ENCODE measurements at regions not wholly inside any gene's neighbourhood (a gene's known extent, or its start where the extent isn't known, plus 50 kb on each side); places are given as distances from the start of the nearest gene placed in this dataset.

GRCh38 chr7:53657586-53657985, 622.2 kb downstream of the POM121L12 start:
- no peak overlapping the region for H3K4me3 Mint-ChIP-seq
- no peaks in the 10 kb centered on the region for H3K4me1 Mint-ChIP-seq (ENCODE audit: low read depth)
- no peaks in the 10 kb centered on the region for H3K36me3 Mint-ChIP-seq (ENCODE audit: low read depth)
- no peaks in the 10 kb centered on the region for H3K27me3 Mint-ChIP-seq (ENCODE audit: low read depth)
- H3K9me3 Mint-ChIP-seq: peaks cover 28% of the 10 kb centered on the region
- no peak overlapping the region for H3K27ac Mint-ChIP-seq

DNA sequence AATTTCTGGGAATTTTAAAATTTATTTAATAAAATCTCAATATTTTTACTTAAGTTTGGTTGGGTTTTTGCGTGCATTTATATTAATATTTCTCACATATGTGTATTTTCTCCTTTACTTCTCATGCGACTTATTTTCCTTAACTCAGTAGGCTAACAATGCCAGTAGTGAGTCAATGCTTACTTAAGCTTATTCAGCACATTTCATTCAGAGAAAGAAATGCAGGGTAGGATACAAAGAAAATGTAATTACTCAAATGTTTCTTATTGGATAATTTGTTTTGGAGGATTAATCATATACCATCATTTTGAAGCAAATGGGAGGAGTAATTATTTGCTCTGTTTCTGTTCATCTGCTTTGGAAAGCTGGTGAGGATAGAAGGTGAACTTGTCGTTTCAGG, 623.5 kb downstream of the POM121L12 start:
- H3K27ac Mint-ChIP-seq: no peak overlapping the region
- H3K36me3 Mint-ChIP-seq (ENCODE audit: low read depth): no peaks in the 10 kb centered on the region
- peaks cover 33% of the 10 kb centered on the region for H3K9me3 Mint-ChIP-seq
- no peaks in the 10 kb centered on the region for H3K27me3 Mint-ChIP-seq (ENCODE audit: low read depth)
- H3K4me3 Mint-ChIP-seq: no peak overlapping the region
- H3K4me1 Mint-ChIP-seq (ENCODE audit: low read depth): no peaks in the 10 kb centered on the region

- no peaks in the 10 kb centered on the region for H3K36me3 Mint-ChIP-seq (ENCODE audit: low read depth)
- H3K4me3 Mint-ChIP-seq: no peak overlapping the region
- H3K4me1 Mint-ChIP-seq (ENCODE audit: low read depth): no peaks in the 10 kb centered on the region
- no peaks in the 10 kb centered on the region for H3K27me3 Mint-ChIP-seq (ENCODE audit: low read depth)
- no peak overlapping the region for H3K27ac Mint-ChIP-seq
- H3K9me3 Mint-ChIP-seq: peaks cover 41% of the 10 kb centered on the region
These were observed 626.3 kb downstream of the POM121L12 start for GRCh38 chr7:53661645-53662217.

- no peak overlapping the region for H3K27ac Mint-ChIP-seq
- no peak overlapping the region for H3K4me3 Mint-ChIP-seq
- peaks cover 36% of the 10 kb centered on the region for H3K9me3 Mint-ChIP-seq
- H3K36me3 Mint-ChIP-seq (ENCODE audit: low read depth): no peaks in the 10 kb centered on the region
- no peaks in the 10 kb centered on the region for H3K4me1 Mint-ChIP-seq (ENCODE audit: low read depth)
- no peaks in the 10 kb centered on the region for H3K27me3 Mint-ChIP-seq (ENCODE audit: low read depth)
These were observed 637.2 kb downstream of the POM121L12 start for GRCh38 chr7:53672681-53673080.

- no peak overlapping the region for H3K4me3 Mint-ChIP-seq
- no peaks in the 10 kb centered on the region for H3K4me1 Mint-ChIP-seq (ENCODE audit: low read depth)
- no peak overlapping the region for H3K27ac Mint-ChIP-seq
- no peaks in the 10 kb centered on the region for H3K27me3 Mint-ChIP-seq (ENCODE audit: low read depth)
- no peaks in the 10 kb centered on the region for H3K36me3 Mint-ChIP-seq (ENCODE audit: low read depth)
- peaks cover 43% of the 10 kb centered on the region for H3K9me3 Mint-ChIP-seq
These were observed 640.4 kb downstream of the POM121L12 start for GRCh38 chr7:53675835-53676234.

GRCh38 chr7:53684693-53685092, 649.3 kb downstream of the POM121L12 start:
- Mint-ChIP-seq H3K4me1 (ENCODE audit: low read depth) (no peaks in the 10 kb centered on the region), H3K9me3 (peaks cover 34% of the 10 kb centered on the region), H3K27ac (no peak overlapping the region), H3K27me3 (ENCODE audit: low read depth) (no peaks in the 10 kb centered on the region), H3K4me3 (no peak overlapping the region), H3K36me3 (ENCODE audit: low read depth) (no peaks in the 10 kb centered on the region)

- Mint-ChIP-seq H3K27me3 (ENCODE audit: low read depth) (no peaks in the 10 kb centered on the region), H3K9me3 (peaks cover 22% of the 10 kb centered on the region), H3K4me1 (ENCODE audit: low read depth) (no peaks in the 10 kb centered on the region), H3K4me3 (no peak overlapping the region), H3K27ac (no peak overlapping the region), H3K36me3 (ENCODE audit: low read depth) (no peaks in the 10 kb centered on the region)
These were observed 655.0 kb downstream of the POM121L12 start for GRCh38 chr7:53690411-53690810.

DNA sequence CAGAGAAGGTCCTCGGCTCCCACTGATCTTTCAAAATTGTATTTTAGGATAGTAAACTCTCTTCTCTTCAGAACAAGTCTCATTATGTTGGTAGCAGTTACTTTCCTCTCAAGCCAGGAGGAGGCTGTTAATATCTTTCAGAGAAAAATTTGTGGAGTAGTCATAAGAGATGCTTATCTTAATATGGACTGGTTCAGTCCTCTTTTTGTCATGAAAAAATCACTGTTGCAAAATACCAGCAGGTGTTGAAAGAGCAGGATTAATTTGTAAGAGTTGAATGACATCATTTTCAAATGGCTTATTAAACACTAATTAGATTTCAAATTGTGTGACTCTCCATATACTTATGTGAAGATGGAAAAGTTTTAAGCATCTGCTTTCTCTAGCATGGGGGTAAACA, 662.5 kb downstream of the POM121L12 start:
- Mint-ChIP-seq H3K27ac (no peak overlapping the region), H3K4me3 (no peak overlapping the region), H3K27me3 (ENCODE audit: low read depth) (no peaks in the 10 kb centered on the region), H3K9me3 (peaks cover 12% of the 10 kb centered on the region), H3K4me1 (ENCODE audit: low read depth) (no peaks in the 10 kb centered on the region), H3K36me3 (ENCODE audit: low read depth) (no peaks in the 10 kb centered on the region)

GRCh38 chr7:53699215-53699837, 663.9 kb downstream of the POM121L12 start:
- H3K27ac Mint-ChIP-seq: no peak overlapping the region

GRCh38 chr7:53719122-53719521, 683.7 kb downstream of the POM121L12 start:
- Mint-ChIP-seq H3K27me3 (ENCODE audit: low read depth) (no peaks in the 10 kb centered on the region), H3K4me1 (ENCODE audit: low read depth) (no peaks in the 10 kb centered on the region), H3K27ac (no peak overlapping the region), H3K4me3 (no peak overlapping the region), H3K9me3 (peaks cover 26% of the 10 kb centered on the region), H3K36me3 (ENCODE audit: low read depth) (no peaks in the 10 kb centered on the region)

More at GRCh38 chr7:53699215-53699837, 663.9 kb downstream of the POM121L12 start:
- H3K9me3 Mint-ChIP-seq: peaks cover 12% of the 10 kb centered on the region
- no peaks in the 10 kb centered on the region for H3K27me3 Mint-ChIP-seq (ENCODE audit: low read depth)
- H3K4me1 Mint-ChIP-seq (ENCODE audit: low read depth): no peaks in the 10 kb centered on the region
- H3K4me3 Mint-ChIP-seq: no peak overlapping the region
- no peaks in the 10 kb centered on the region for H3K36me3 Mint-ChIP-seq (ENCODE audit: low read depth)

GRCh38 chr7:53740971-53741370, 705.5 kb downstream of the POM121L12 start:
- no peak overlapping the region for H3K27ac Mint-ChIP-seq
- no peaks in the 10 kb centered on the region for H3K27me3 Mint-ChIP-seq (ENCODE audit: low read depth)
- H3K9me3 Mint-ChIP-seq: peaks cover 37% of the 10 kb centered on the region
- H3K4me1 Mint-ChIP-seq (ENCODE audit: low read depth): no peaks in the 10 kb centered on the region
- no peaks in the 10 kb centered on the region for H3K36me3 Mint-ChIP-seq (ENCODE audit: low read depth)
- no peak overlapping the region for H3K4me3 Mint-ChIP-seq

GRCh38 chr7:53743697-53744402, 708.4 kb downstream of the POM121L12 start:
- Mint-ChIP-seq H3K36me3 (ENCODE audit: low read depth) (no peaks in the 10 kb centered on the region), H3K9me3 (peaks cover 35% of the 10 kb centered on the region), H3K4me3 (no peak overlapping the region)

GRCh38 chr7:53744403-53744760, 708.9 kb downstream of the POM121L12 start:
- H3K4me1 Mint-ChIP-seq (ENCODE audit: low read depth): no peaks in the 10 kb centered on the region
- H3K4me3 Mint-ChIP-seq: no peak overlapping the region
- no peaks in the 10 kb centered on the region for H3K27me3 Mint-ChIP-seq (ENCODE audit: low read depth)
- H3K9me3 Mint-ChIP-seq: peaks cover 34% of the 10 kb centered on the region
- H3K27ac Mint-ChIP-seq: no peak overlapping the region
- no peaks in the 10 kb centered on the region for H3K36me3 Mint-ChIP-seq (ENCODE audit: low read depth)

More at GRCh38 chr7:53743697-53744402, 708.4 kb downstream of the POM121L12 start:
- Mint-ChIP-seq H3K27me3 (ENCODE audit: low read depth) (no peaks in the 10 kb centered on the region), H3K4me1 (ENCODE audit: low read depth) (no peaks in the 10 kb centered on the region), H3K27ac (no peak overlapping the region)

- Mint-ChIP-seq H3K4me3 (no peak overlapping the region), H3K9me3 (peaks cover 23% of the 10 kb centered on the region), H3K27ac (no peak overlapping the region), H3K27me3 (ENCODE audit: low read depth) (no peaks in the 10 kb centered on the region), H3K36me3 (ENCODE audit: low read depth) (no peaks in the 10 kb centered on the region), H3K4me1 (ENCODE audit: low read depth) (no peaks in the 10 kb centered on the region)
These were observed 721.5 kb downstream of the POM121L12 start for GRCh38 chr7:53756946-53757345.

DNA sequence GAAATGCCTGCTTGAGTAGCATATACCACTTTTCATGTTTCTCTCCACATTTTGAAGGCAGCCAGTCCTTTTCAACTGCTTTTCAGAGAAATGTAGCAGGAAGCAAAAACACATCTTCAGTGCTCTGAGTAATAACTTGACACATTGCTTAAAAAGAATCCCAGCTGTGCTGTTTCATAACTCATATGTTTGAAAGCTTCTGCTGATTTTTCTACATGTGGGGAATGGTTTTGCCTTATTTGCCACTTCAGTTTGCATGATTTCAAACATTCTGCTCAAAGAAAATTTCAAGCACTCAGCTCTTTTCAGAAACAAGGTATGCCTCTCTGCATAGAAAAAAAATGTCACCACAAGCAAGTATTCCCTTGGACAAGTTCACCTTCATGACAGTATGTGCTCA, 732.8 kb downstream of the POM121L12 start:
- Mint-ChIP-seq H3K27me3 (ENCODE audit: low read depth) (no peaks in the 10 kb centered on the region), H3K4me1 (ENCODE audit: low read depth) (no peaks in the 10 kb centered on the region), H3K27ac (no peak overlapping the region), H3K36me3 (ENCODE audit: low read depth) (no peaks in the 10 kb centered on the region), H3K4me3 (no peak overlapping the region), H3K9me3 (peaks cover 46% of the 10 kb centered on the region)
